Prostate gland (tissue), 2 donors: ENCODE measurements at regions not wholly inside any gene's neighbourhood (a gene's known extent, or its start where the extent isn't known, plus 50 kb on each side); places are given as distances from the start of the nearest gene placed in this dataset.
"Not testable (repeated sequence)": the region's sequence is repeated elsewhere in the genome, so short reads cannot be mapped to it uniquely, and the experiment has no call there.

Source experiments
- DNase-seq: peaks from one replicate; pipeline ENCODE4 v3.0.0-alpha.2; 2019; ENCODE audit warnings: low spot score
- H3K27ac ChIP-seq, 2 donors: fragments of 200-600 bp; sonication (generic); 2 replicates each; pipeline ENCODE4 v1.5.1; 2017 to 2019
- H3K27me3 ChIP-seq: fragments of 200-600 bp; sonication (generic); replicated peaks from 2 replicates; pipeline ENCODE4 v1.5.1; 2019; ENCODE audit not compliant: insufficient read depth
- H3K36me3 ChIP-seq, 2 donors: fragments of 200-600 bp; sonication (generic); 1 replicate in 1 of 2; 2 replicates in 1 of 2; pipeline versions ENCODE4 v1.5.1 to v1.8.1; 2017 to 2019
- H3K4me1 ChIP-seq: fragments of 200-600 bp; sonication (generic); replicated peaks from 2 replicates; pipeline ENCODE4 v1.5.1; 2019
- H3K4me3 ChIP-seq, 2 donors: fragments of 200-600 bp; sonication (generic); 2 replicates each; pipeline ENCODE4 v1.5.1; 2017 to 2019
- H3K9me3 ChIP-seq: fragments of 200-600 bp; sonication (generic); 2 replicates; pipeline ENCODE4 v1.5.1; 2017
- POLR2A ChIP-seq: fragments of 450-650 bp; IDR thresholded peaks from one replicate; pipeline ENCODE4 v1.6.1; 2016; ENCODE audit warnings: antibody characterized with exemption, mild to moderate bottlenecking
- POLR2AphosphoS5 ChIP-seq: sonication (generic); formaldehyde crosslinking; IDR thresholded peaks from one replicate; pipeline ENCODE4 v1.6.1; 2017; ENCODE audit warnings: antibody characterized with exemption
- WGBS: methylation state at CpG from one replicate; pipeline ENCODE4 v1.1.5; 2018; 5-methylcytosine and 5-hydroxymethylcytosine counted together
- intact Hi-C: fragments of 100-400 bp; cut with DNase I; formaldehyde crosslinking; loops from one replicate; pipeline ENCODE4 v1.14.2; 2022
- TF ChIP-seq, protein P1 (sequence below), 4 experiments: fragments of 200-600 bp in 2 of 4; fragments of 450-650 bp in 2 of 4; sonication (generic) in 2 of 4; IDR thresholded peaks; 1 replicate in 3 of 4; 2 replicates in 1 of 4; pipeline ENCODE4 v1.5.1; 2016 to 2019; ENCODE audit warnings: antibody characterized with exemption in 4 of 4, mild to moderate bottlenecking in 2 of 4, moderate library complexity in 2 of 4

DNA sequence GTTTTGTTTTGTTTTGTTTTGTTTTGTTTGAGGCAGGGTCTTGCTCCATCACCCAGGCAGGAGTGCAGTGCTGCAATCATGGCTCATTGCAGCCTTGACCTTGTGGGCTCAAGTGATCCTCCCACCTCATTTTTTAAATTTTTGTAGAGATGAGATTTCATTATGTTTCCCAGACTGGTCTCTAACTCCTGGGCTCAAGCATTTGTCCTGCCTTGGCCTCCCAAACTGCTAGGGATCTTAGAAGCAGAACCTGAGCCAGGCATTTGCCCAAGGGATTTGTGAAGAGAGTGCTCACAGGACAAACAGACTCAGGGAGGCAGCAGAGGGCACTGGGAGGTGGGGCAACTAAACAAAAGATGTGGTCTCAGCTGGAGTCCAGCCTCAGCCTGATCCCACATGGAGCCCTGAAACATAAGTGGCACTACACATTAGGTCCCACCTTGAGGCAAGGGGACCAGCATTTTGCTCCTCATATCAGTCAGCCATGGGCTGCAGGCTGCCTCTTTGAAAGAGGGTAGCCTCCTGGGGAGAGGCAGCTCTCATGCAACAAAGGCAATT is 86.2 kb upstream of the CMKLR1 start:
- no peak overlapping the region for H3K27ac ChIP-seq
- no peaks in the 10 kb centered on the region for H3K4me1 ChIP-seq
- no peaks in the 10 kb centered on the region for H3K9me3 ChIP-seq
- no peaks in the 10 kb centered on the region for H3K36me3 ChIP-seq
- H3K27me3 ChIP-seq: no peaks in the 10 kb centered on the region
- no peak overlapping the region for H3K4me3 ChIP-seq
- DNase-seq: no peak
- TF ChIP-seq POLR2AphosphoS5: no peak
- TF ChIP-seq POLR2A: no peak
- TF ChIP-seq, protein P1, sequence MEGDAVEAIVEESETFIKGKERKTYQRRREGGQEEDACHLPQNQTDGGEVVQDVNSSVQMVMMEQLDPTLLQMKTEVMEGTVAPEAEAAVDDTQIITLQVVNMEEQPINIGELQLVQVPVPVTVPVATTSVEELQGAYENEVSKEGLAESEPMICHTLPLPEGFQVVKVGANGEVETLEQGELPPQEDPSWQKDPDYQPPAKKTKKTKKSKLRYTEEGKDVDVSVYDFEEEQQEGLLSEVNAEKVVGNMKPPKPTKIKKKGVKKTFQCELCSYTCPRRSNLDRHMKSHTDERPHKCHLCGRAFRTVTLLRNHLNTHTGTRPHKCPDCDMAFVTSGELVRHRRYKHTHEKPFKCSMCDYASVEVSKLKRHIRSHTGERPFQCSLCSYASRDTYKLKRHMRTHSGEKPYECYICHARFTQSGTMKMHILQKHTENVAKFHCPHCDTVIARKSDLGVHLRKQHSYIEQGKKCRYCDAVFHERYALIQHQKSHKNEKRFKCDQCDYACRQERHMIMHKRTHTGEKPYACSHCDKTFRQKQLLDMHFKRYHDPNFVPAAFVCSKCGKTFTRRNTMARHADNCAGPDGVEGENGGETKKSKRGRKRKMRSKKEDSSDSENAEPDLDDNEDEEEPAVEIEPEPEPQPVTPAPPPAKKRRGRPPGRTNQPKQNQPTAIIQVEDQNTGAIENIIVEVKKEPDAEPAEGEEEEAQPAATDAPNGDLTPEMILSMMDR (IDR thresholded peaks at IDR 0.05): no peak
- intact Hi-C loops: no loop called here

GRCh38 chr12:108424816-108425215 is 85.7 kb upstream of the CMKLR1 start:
- Histone ChIP-seq H3K27me3 (no peaks in the 10 kb centered on the region), H3K4me3 (no peak overlapping the region), H3K4me1 (no peaks in the 10 kb centered on the region), H3K36me3 (no peaks in the 10 kb centered on the region), H3K27ac (no peak overlapping the region), H3K9me3 (no peaks in the 10 kb centered on the region)
- TF ChIP-seq POLR2AphosphoS5 (no peak), POLR2A (no peak)
- TF ChIP-seq, protein P1 (IDR thresholded peaks at IDR 0.05): no peak
- 79% methylated on average over 3 of the region's 3 CpGs for WGBS
- DNase-seq: no peak
- intact Hi-C loops: no loop called here

- WGBS: 76% methylated on average over 4 of the region's 4 CpGs
- no peak for DNase-seq
- no peaks in the 10 kb centered on the region for H3K27me3 ChIP-seq
- H3K9me3 ChIP-seq: no peaks in the 10 kb centered on the region
- no peak for TF ChIP-seq POLR2AphosphoS5
- TF ChIP-seq, protein P1 (IDR thresholded peaks at IDR 0.05): no peak
- TF ChIP-seq POLR2A: no peak
- intact Hi-C loops: no loop called here
- H3K4me1 ChIP-seq: no peaks in the 10 kb centered on the region
- H3K4me3 ChIP-seq: no peak overlapping the region
- H3K27ac ChIP-seq: no peak overlapping the region
- H3K36me3 ChIP-seq: no peaks in the 10 kb centered on the region
These were observed 84.9 kb upstream of the CMKLR1 start for GRCh38 chr12:108424026-108424425.

DNA sequence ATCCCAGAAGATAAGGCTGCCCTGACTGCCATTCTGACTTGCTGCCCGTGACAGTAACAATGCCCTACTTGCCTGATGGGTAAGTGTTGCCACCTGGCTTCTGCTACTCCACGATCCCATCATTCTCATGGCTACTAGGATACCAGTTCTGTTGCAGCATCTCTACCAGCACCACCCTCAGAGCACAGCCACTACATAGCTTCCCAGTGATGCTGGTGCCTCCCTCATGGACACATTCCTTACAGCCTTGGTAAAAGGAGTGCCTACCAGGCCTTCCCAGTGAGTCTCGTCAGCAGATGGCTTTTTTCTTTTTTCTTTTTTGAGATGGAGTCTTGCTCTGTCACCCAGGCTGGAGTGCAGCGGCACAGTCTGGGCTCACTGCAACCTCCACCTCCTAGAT is 84.4 kb upstream of the CMKLR1 start:
- no peak for DNase-seq
- Histone ChIP-seq H3K27me3 (no peaks in the 10 kb centered on the region), H3K36me3 (no peaks in the 10 kb centered on the region), H3K9me3 (no peaks in the 10 kb centered on the region), H3K27ac (no peak overlapping the region), H3K4me1 (no peaks in the 10 kb centered on the region), H3K4me3 (no peak overlapping the region)
- 76% methylated on average over 4 of the region's 4 CpGs for WGBS
- intact Hi-C loops: no loop called here
- TF ChIP-seq POLR2AphosphoS5: no peak
- no peak for TF ChIP-seq POLR2A
- TF ChIP-seq, protein P1 (IDR thresholded peaks at IDR 0.05): no peak

GRCh38 chr12:108421082-108421481 is 82.0 kb upstream of the CMKLR1 start:
- 94% methylated on average over 4 of the region's 4 CpGs for WGBS
- H3K27ac ChIP-seq, H3K36me3 ChIP-seq, intact Hi-C loops, DNase-seq, H3K4me1 ChIP-seq, H3K9me3 ChIP-seq, H3K4me3 ChIP-seq, H3K27me3 ChIP-seq: not testable (repeated sequence)

- DNase-seq, intact Hi-C loops, H3K4me1 ChIP-seq, H3K4me3 ChIP-seq, H3K9me3 ChIP-seq, H3K27ac ChIP-seq, H3K36me3 ChIP-seq, H3K27me3 ChIP-seq: not testable (repeated sequence)
- 90% methylated on average over 20 of the region's 20 CpGs for WGBS
These were observed 81.3 kb upstream of the CMKLR1 start for GRCh38 chr12:108420421-108420820.
